C4-2B (cell line): ENCODE measurements at regions not wholly inside any gene's neighbourhood (a gene's known extent, or its start where the extent isn't known, plus 50 kb on each side); places are given as distances from the start of the nearest gene placed in this dataset.

ENCODE experiments used
- CTCF ChIP-seq: fragments of 450-650 bp; conservative IDR thresholded peaks from 2 replicates; pipeline ENCODE4 v1.5.1; 2017; ENCODE audit warnings: mild to moderate bottlenecking
- ZFX ChIP-seq: fragments of 450-650 bp; IDR thresholded peaks from 2 replicates; pipeline ENCODE4 v1.6.1; 2017

GRCh38 chr10:108801220-108801619 is 1122.1 kb downstream of the XPNPEP1 start:
- TF ChIP-seq CTCF (no peak), ZFX (no peak)
